GM12878 (cell line): ENCODE measurements at regions not wholly inside any gene's neighbourhood (a gene's known extent, or its start where the extent isn't known, plus 50 kb on each side); places are given as distances from the start of the nearest gene placed in this dataset.

Experiments used
- ATAC-seq: fragments of 200-7000 bp; cut with Tn5 transposase; 3 replicates; pipeline ENCODE4 v1.9.1; 2020; ENCODE audit warnings: mild to moderate bottlenecking, moderate library complexity
- BruUV-seq: library from RNA; stranded (reverse); fragments of 400-500 nt; replicated peaks from 2 replicates; lab custom pipeline; 2021; lab: Mats Ljungman, UMichigan
- CTCF ChIA-PET: fragments of 300-600 bp; sonication (Branson Sonifier 250); formaldehyde crosslinking; extraction: SDS; loops from one replicate; lab custom pipeline; 2021; ENCODE audit warnings: inconsistent platforms; lab: Yijun Ruan, JAX
- POLR2A ChIA-PET: fragments of 350-600 bp; formaldehyde crosslinking; extraction: SDS; loops from one replicate; lab custom pipeline; 2021; ENCODE audit warnings: inconsistent platforms; lab: Charles Lee
- RAD21 ChIA-PET: fragments of 300-600 bp; sonication (Branson Sonifier 250); formaldehyde crosslinking; loops from one replicate; lab custom pipeline; 2023; ENCODE audit warnings: antibody characterized with exemption; ENCODE audit not compliant: unreplicated experiment; lab: Charles Lee
- SMC1A ChIA-PET: fragments of 300-600 bp; sonication (Branson Sonifier 250); formaldehyde crosslinking; loops from one replicate; lab custom pipeline; 2023; ENCODE audit not compliant: unreplicated experiment, uncharacterized antibody; lab: Charles Lee
- DNase-seq: peaks from one replicate; pipeline ENCODE4 v3.0.0-alpha.2; 2011; ENCODE audit warnings: low read depth, low spot score
- FAIRE-seq: peaks from 3 replicates; lab custom pipeline; 2011; peaks lifted over from hg19 to GRCh38; lab: Jason Lieb, UNC
- H2AFZ ChIP-seq: 2 replicates; pipeline ENCODE4 v1.6.0; 2011; ENCODE audit warnings: low read depth, low read length, control low read depth; ENCODE audit not compliant: control insufficient read depth
- H3K27ac ChIP-seq: 2 replicates; pipeline ENCODE4 v1.5.1; 2011; ENCODE audit warnings: control low read depth; ENCODE audit not compliant: control insufficient read depth, insufficient read depth
- H3K27me3 ChIP-seq, 2 experiments: replicated peaks in 1 of 2; 2 replicates each; pipeline versions ENCODE4 v1.6.0 to v1.6.1; 2011; ENCODE audit warnings: low read length in 1 of 2; ENCODE audit not compliant: control insufficient read depth in 2 of 2, insufficient read depth in 2 of 2
- H3K36me3 ChIP-seq, 2 experiments: 2 replicates each; pipeline ENCODE4 v1.5.1; 2011; ENCODE audit warnings: low read length in 1 of 2; ENCODE audit not compliant: control insufficient read depth in 2 of 2, insufficient read depth in 2 of 2
- H3K4me1 ChIP-seq: 2 replicates; pipeline ENCODE4 v1.6.1; 2011; ENCODE audit warnings: mild to moderate bottlenecking, low read length, moderate library complexity, mixed read lengths; ENCODE audit not compliant: control insufficient read depth, insufficient read depth
- H3K4me2 ChIP-seq: 2 replicates; pipeline ENCODE4 v1.6.0; 2011; ENCODE audit warnings: control low read depth; ENCODE audit not compliant: control insufficient read depth, insufficient read depth
- H3K4me3 ChIP-seq: fragments of 200-600 bp; sonication (generic); 2 replicates; pipeline ENCODE4 v1.5.1; 2016
- H3K79me2 ChIP-seq: 2 replicates; pipeline ENCODE4 v1.6.0; 2011; ENCODE audit warnings: low read length; ENCODE audit not compliant: control insufficient read depth, insufficient read depth
- H3K9ac ChIP-seq: 2 replicates; pipeline ENCODE4 v1.8.0; 2011; ENCODE audit warnings: low read length, control low read depth, mixed read lengths; ENCODE audit not compliant: control insufficient read depth, insufficient read depth
- H3K9me3 ChIP-seq: replicated peaks from 3 replicates; pipeline ENCODE4 v1.5.1; 2011; ENCODE audit warnings: mild to moderate bottlenecking, low read length; ENCODE audit not compliant: control insufficient read depth, insufficient read depth
- H4K20me1 ChIP-seq: 2 replicates; pipeline ENCODE4 v1.6.0; 2011; ENCODE audit not compliant: control insufficient read depth, insufficient read depth
- CBFB ChIP-seq: IDR thresholded peaks from 2 replicates; pipeline ENCODE4 v1.6.1; 2016; ENCODE audit warnings: antibody characterized with exemption, low read depth
- CHD1 ChIP-seq: IDR thresholded peaks from 2 replicates; pipeline ENCODE4 v1.6.1; 2012; ENCODE audit warnings: low read depth, low read length, improper control_type of control experiment
- CREM ChIP-seq: IDR thresholded peaks from 2 replicates; pipeline ENCODE4 v1.6.1; 2014; ENCODE audit warnings: antibody characterized with exemption, low read depth
- DPF2 ChIP-seq: fragments of 450-650 bp; IDR thresholded peaks from 2 replicates; pipeline ENCODE4 v1.6.1; 2017; ENCODE audit warnings: mild to moderate bottlenecking
- HDAC6 ChIP-seq: fragments of 200-600 bp; sonication (generic); IDR thresholded peaks from one replicate; pipeline ENCODE4 v1.8.0; 2017; ENCODE audit warnings: antibody characterized with exemption; ENCODE audit not compliant: unreplicated experiment
- MLLT1 ChIP-seq: fragments of 450-650 bp; IDR thresholded peaks from 2 replicates; pipeline ENCODE4 v1.6.1; 2016; ENCODE audit warnings: mild to moderate bottlenecking
- MYB ChIP-seq: fragments of 150-350 bp; IDR thresholded peaks from 2 replicates; pipeline ENCODE4 v1.6.1; 2014; ENCODE audit warnings: mild to moderate bottlenecking, low read depth, low read length, borderline replicate concordance
- NFYB ChIP-seq: IDR thresholded peaks from 2 replicates; pipeline ENCODE4 v1.6.1; 2011; ENCODE audit warnings: low read depth, mild to moderate bottlenecking, low read length, improper control_type of control experiment, moderate library complexity; ENCODE audit not compliant: insufficient read depth
- POLR2A ChIP-seq: IDR thresholded peaks from 2 replicates; pipeline ENCODE4 v1.6.1; 2011; ENCODE audit warnings: low read depth, mild to moderate bottlenecking, low read length
- POLR2AphosphoS2 ChIP-seq: IDR thresholded peaks from 2 replicates; pipeline ENCODE4 v1.6.1; 2011; ENCODE audit warnings: low read depth, mild to moderate bottlenecking, low read length, improper control_type of control experiment, moderate library complexity
- RBBP5 ChIP-seq: fragments of 200-600 bp; sonication (generic); conservative IDR thresholded peaks from 2 replicates; pipeline ENCODE4 v1.6.1; 2016
- RUNX3 ChIP-seq: IDR thresholded peaks from 2 replicates; pipeline ENCODE4 v1.6.1; 2012; ENCODE audit warnings: low read length, inconsistent platforms
- SMC3 ChIP-seq: IDR thresholded peaks from 2 replicates; pipeline ENCODE4 v1.6.1; 2011; ENCODE audit warnings: low read length, improper control_type of control experiment, borderline replicate concordance
- SREBF1 ChIP-seq: IDR thresholded peaks from 2 replicates; pipeline ENCODE4 v1.6.1; 2012; ENCODE audit warnings: mild to moderate bottlenecking, low read length
- TCF7 ChIP-seq: IDR thresholded peaks from 2 replicates; pipeline ENCODE4 v1.6.1; 2014; ENCODE audit warnings: antibody characterized with exemption, borderline replicate concordance
- ZNF217 ChIP-seq: fragments of 450-650 bp; IDR thresholded peaks from 2 replicates; pipeline ENCODE4 v1.6.1; 2017; ENCODE audit warnings: antibody characterized with exemption, mild to moderate bottlenecking
- ZNF274 ChIP-seq: IDR thresholded peaks from one replicate; pipeline ENCODE4 v1.8.0; 2011; ENCODE audit not compliant: insufficient read length, insufficient read depth
- WGBS: methylation state at CpG from one replicate; pipeline ENCODE4 v1.1.6; 2016; ENCODE audit warnings: low lambda C conversion rate; ENCODE audit not compliant: insufficient replicate concordance, insufficient coverage; ENCODE audit errors: missing lambda C conversion rate; 5-methylcytosine and 5-hydroxymethylcytosine counted together
- in situ Hi-C: fragments of 300-500 bp; cut with MboI; formaldehyde crosslinking; loops from 9 replicates; pipeline ENCODE4 v1.14.3; 2018; ENCODE audit warnings: mixed read lengths
- intact Hi-C: fragments of 100-400 bp; cut with micrococcal nuclease; formaldehyde crosslinking; loops from one replicate; pipeline ENCODE4 v1.14.2; 2022; ENCODE audit not compliant: unreplicated experiment

DNA sequence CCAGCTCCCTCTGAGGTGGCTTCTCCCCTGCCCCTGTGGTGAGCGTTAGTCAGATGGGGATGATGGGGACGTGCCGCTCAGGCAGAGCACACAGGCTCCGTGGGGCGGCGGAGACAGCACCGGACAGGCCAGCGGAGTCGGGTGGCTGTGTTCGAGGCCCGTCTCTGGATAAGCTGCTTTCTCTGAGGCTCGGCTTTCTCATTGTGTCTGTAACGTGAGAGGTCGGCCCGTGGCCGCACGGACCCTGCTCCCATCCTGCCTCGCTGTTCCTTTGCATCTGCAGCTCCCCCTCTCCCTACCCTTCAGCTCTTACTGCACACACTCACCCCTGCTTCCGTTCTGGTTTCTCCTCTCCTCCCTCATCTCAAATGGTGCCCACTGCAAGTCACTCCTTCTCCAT lies 62.5 kb downstream of the FAM43A start:
- no peaks in the 10 kb centered on the region for H3K79me2 ChIP-seq
- in situ Hi-C loops (no loop called here), intact Hi-C loops (no loop called here)
- ChIA-PET CTCF (no interaction called here), POLR2A (no interaction called here), SMC1A (no interaction called here), RAD21 (no interaction called here)
- H3K4me1 ChIP-seq: no peaks in the 10 kb centered on the region
- BruUV-seq: no TSS peak
- peaks cover 0 to 2% of the 10 kb centered on the region in 2 experiments; a peak in 2 of 4 replicates for H3K27me3 ChIP-seq
- no peak overlapping the region for H3K9ac ChIP-seq
- no peak for ATAC-seq
- no peak overlapping the region for H3K4me2 ChIP-seq
- TF ChIP-seq RBBP5 (no peak), TCF7 (no peak), POLR2A (no peak), CHD1 (no peak), DPF2 (no peak), RUNX3 (no peak), POLR2AphosphoS2 (no peak), CBFB (no peak), NFYB (no peak), SREBF1 (no peak), MYB (no peak), ZNF217 (no peak), MLLT1 (no peak), ZNF274 (no peak), HDAC6 (no peak), SMC3 (no peak), CREM (no peak)
- H4K20me1 ChIP-seq: no peaks in the 10 kb centered on the region
- no peak for DNase-seq
- no peak overlapping the region for H3K4me3 ChIP-seq
- no peak for FAIRE-seq
- WGBS: 53% methylated on average over 17 of the region's 19 CpGs
- H3K27ac ChIP-seq: no peak overlapping the region
- H2AFZ ChIP-seq: no peak overlapping the region
- H3K36me3 ChIP-seq: no peaks in the 10 kb centered on the region
- no peaks in the 10 kb centered on the region for H3K9me3 ChIP-seq
